Tibial nerve (tissue), 3 donors: ENCODE measurements at regions not wholly inside any gene's neighbourhood (a gene's known extent, or its start where the extent isn't known, plus 50 kb on each side); places are given as distances from the start of the nearest gene placed in this dataset.

ENCODE experiments used
- POLR2A ChIP-seq, 2 donors: fragments of 450-650 bp; IDR thresholded peaks; one replicate each; pipeline ENCODE4 v1.6.1; 2017; ENCODE audit warnings: antibody characterized with exemption in 2 of 2, mild to moderate bottlenecking in 2 of 2, moderate library complexity in 2 of 2
- TF ChIP-seq, protein P1 (sequence below), 5 experiments: fragments of 200-600 bp in 3 of 5; fragments of 450-650 bp in 2 of 5; sonication (generic) in 3 of 5; IDR thresholded peaks; one replicate each; pipeline ENCODE4 v1.5.1; 2016 to 2019; ENCODE audit warnings: antibody characterized with exemption in 5 of 5, mild to moderate bottlenecking in 3 of 5, moderate library complexity in 2 of 5

DNA sequence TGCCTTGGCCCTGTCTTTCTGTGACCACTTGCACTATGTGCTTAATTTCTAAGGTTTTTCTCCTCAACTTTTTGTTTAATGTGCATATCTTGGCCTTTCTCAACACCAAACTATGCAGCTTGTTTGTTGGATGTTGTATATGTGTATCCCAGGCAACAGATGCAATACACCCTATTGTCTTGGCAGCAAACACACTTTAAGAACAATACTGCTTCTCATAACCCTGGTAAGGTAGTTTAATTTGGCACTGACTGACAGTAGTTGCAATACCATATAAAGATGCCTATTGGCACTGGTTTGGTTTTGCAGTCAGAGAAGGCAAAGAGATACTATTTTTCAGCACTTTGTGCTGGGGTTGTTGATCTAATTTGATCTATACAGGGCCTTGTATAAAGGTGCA lies 360.7 kb upstream of the CWC22 start:
- TF ChIP-seq, protein P1, sequence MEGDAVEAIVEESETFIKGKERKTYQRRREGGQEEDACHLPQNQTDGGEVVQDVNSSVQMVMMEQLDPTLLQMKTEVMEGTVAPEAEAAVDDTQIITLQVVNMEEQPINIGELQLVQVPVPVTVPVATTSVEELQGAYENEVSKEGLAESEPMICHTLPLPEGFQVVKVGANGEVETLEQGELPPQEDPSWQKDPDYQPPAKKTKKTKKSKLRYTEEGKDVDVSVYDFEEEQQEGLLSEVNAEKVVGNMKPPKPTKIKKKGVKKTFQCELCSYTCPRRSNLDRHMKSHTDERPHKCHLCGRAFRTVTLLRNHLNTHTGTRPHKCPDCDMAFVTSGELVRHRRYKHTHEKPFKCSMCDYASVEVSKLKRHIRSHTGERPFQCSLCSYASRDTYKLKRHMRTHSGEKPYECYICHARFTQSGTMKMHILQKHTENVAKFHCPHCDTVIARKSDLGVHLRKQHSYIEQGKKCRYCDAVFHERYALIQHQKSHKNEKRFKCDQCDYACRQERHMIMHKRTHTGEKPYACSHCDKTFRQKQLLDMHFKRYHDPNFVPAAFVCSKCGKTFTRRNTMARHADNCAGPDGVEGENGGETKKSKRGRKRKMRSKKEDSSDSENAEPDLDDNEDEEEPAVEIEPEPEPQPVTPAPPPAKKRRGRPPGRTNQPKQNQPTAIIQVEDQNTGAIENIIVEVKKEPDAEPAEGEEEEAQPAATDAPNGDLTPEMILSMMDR (IDR thresholded peaks at IDR 0.05), result no peak
- TF ChIP-seq POLR2A (IDR thresholded peaks at IDR 0.05), result no peak
